Frontal cortex (tissue), 3 donors: ENCODE measurements at regions not wholly inside any gene's neighbourhood (a gene's known extent, or its start where the extent isn't known, plus 50 kb on each side); places are given as distances from the start of the nearest gene placed in this dataset.
"Not testable (repeated sequence)": the region's sequence is repeated elsewhere in the genome, so short reads cannot be mapped to it uniquely, and the experiment has no call there.

ENCODE experiments used
- DNase-seq, 2 donors: peaks; one replicate each; pipeline ENCODE4 v3.0.0; 2012; ENCODE audit warnings: low spot score in 2 of 2
- FAIRE-seq: peaks from 2 replicates; lab custom pipeline; 2012; peaks lifted over from hg19 to GRCh38; lab: Jason Lieb, UNC
- donor health status: control.
- donor health status: control.
- donor health status: control.

GRCh38 chr9:103226647-103227013 lies 231.5 kb downstream of the CYLC2 start:
- FAIRE-seq: no peak
- no peak for DNase-seq

GRCh38 chr9:103237571-103238109 lies 242.5 kb downstream of the CYLC2 start:
- not testable (repeated sequence) for FAIRE-seq, DNase-seq

GRCh38 chr9:103242025-103242424 lies 246.9 kb downstream of the CYLC2 start:
- no peak for DNase-seq
- no peak for FAIRE-seq

GRCh38 chr9:103242486-103242885 lies 247.4 kb downstream of the CYLC2 start:
- DNase-seq (no peak), FAIRE-seq (no peak)

- FAIRE-seq (no peak), DNase-seq (no peak)
These were observed 248.4 kb downstream of the CYLC2 start for GRCh38 chr9:103243553-103243952.

GRCh38 chr9:103245369-103245768 lies 250.2 kb downstream of the CYLC2 start:
- FAIRE-seq: no peak
- no peak for DNase-seq

- FAIRE-seq: no peak
- DNase-seq: no peak
These were observed 266.8 kb downstream of the CYLC2 start for GRCh38 chr9:103261951-103262350.

GRCh38 chr9:103266064-103266463 lies 270.9 kb downstream of the CYLC2 start:
- DNase-seq: no peak
- FAIRE-seq: no peak

GRCh38 chr9:103277240-103277639 lies 282.1 kb downstream of the CYLC2 start:
- FAIRE-seq (no peak), DNase-seq (no peak)

GRCh38 chr9:103281126-103281525 lies 286.0 kb downstream of the CYLC2 start:
- DNase-seq: no peak
- FAIRE-seq: no peak

- DNase-seq: no peak
- FAIRE-seq: no peak
These were observed 292.2 kb downstream of the CYLC2 start for GRCh38 chr9:103287361-103287760.

GRCh38 chr9:103296189-103296588 lies 301.1 kb downstream of the CYLC2 start:
- FAIRE-seq (no peak), DNase-seq (no peak)

- no peak for FAIRE-seq
These were observed 305.9 kb downstream of the CYLC2 start for GRCh38 chr9:103301051-103301450.

GRCh38 chr9:103304797-103305196 lies 309.7 kb downstream of the CYLC2 start:
- FAIRE-seq: no peak

More at GRCh38 chr9:103301051-103301450, 305.9 kb downstream of the CYLC2 start:
- no peak for DNase-seq

GRCh38 chr9:103319979-103320378 lies 324.8 kb downstream of the CYLC2 start:
- FAIRE-seq (no peak), DNase-seq (no peak)

More at GRCh38 chr9:103304797-103305196, 309.7 kb downstream of the CYLC2 start:
- no peak for DNase-seq

GRCh38 chr9:103323699-103324098 lies 328.6 kb downstream of the CYLC2 start:
- FAIRE-seq: no peak
- no peak for DNase-seq

- no peak for FAIRE-seq
- no peak for DNase-seq
These were observed 340.3 kb downstream of the CYLC2 start for GRCh38 chr9:103335461-103335860.

- FAIRE-seq: no peak
- DNase-seq: no peak
These were observed 359.9 kb downstream of the CYLC2 start for GRCh38 chr9:103355000-103355399.

GRCh38 chr9:103357980-103358379 lies 362.8 kb downstream of the CYLC2 start:
- peak; percentile 48 for FAIRE-seq

GRCh38 chr9:103361906-103362305 lies 366.8 kb downstream of the CYLC2 start:
- FAIRE-seq (no peak), DNase-seq (no peak)

More at GRCh38 chr9:103357980-103358379, 362.8 kb downstream of the CYLC2 start:
- DNase-seq: not testable (repeated sequence)

GRCh38 chr9:103362986-103363385 lies 367.9 kb downstream of the CYLC2 start:
- DNase-seq: no peak
- no peak for FAIRE-seq

GRCh38 chr9:103364753-103365152 lies 369.6 kb downstream of the CYLC2 start:
- DNase-seq (no peak), FAIRE-seq (no peak)
